HG02973 (cell line): ENCODE measurements at regions not wholly inside any gene's neighbourhood (a gene's known extent, or its start where the extent isn't known, plus 50 kb on each side); places are given as distances from the start of the nearest gene placed in this dataset.
"Not testable (repeated sequence)": the region's sequence is repeated elsewhere in the genome, so short reads cannot be mapped to it uniquely, and the experiment has no call there.

ENCODE experiments used
- ATAC-seq: cut with Tn5 transposase; IDR thresholded peaks from one replicate; pipeline ENCODE4 v1.9.1; 2021; ENCODE audit warnings: moderate library complexity; ENCODE audit not compliant: unreplicated experiment

DNA sequence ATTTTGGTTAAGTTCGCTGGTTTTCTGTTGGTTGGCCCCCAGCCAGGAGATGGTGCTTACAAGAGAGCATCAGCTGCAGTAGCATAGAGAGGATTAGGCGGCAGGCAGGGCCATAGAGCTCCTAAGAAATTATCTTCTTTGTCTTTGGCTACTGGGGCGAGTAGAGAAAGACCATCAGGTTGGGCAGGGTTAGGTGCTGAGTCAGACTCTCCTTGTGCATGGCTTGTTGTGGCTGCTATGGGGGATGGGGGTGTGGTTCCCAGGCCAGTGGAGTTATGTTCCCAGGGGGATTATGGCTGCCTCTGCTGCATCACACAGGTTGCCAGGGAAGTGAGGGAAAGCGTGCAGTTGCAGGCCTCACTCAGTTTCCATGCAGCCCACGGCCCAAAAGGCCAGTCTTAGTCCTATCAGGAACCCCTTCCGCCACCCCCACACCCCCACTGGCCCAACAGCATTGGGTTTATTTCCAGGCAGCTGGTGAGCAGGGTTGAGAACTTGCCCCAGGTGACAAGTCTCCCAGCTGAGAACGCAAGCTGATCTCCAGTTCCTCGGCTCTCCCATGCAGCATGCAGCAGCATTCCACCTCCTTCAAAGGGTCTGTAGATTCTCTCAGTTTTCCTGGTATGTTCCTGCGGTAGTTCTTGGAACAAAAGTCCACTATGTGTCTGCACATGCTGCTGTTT lies 243.7 kb downstream of the UTRN start:
- no peak for ATAC-seq

DNA sequence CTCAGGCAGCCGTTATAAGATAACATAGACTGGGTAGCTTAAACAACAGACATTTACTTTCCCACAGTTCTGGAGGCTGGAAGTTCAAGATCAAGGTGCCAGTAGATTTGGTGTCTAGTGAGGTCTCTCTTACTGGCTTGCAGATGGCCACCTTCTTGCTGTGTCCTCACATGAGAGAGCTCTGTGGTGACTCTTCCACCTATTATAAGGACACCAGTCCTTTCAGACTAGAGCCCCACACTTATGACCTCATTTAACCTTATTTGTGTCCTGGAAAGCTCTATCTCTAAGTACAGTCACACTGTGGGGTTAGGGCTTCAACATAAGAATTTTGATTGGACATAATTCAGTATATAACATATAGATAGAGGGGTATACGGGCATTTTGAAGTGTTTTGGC lies 245.0 kb downstream of the UTRN start:
- ATAC-seq = no peak

- ATAC-seq = not testable (repeated sequence)
Measured at GRCh38 chr6:144532238-144532637, 247.1 kb downstream of the UTRN start.

GRCh38 chr6:144534180-144534579 lies 249.0 kb downstream of the UTRN start:
- no peak for ATAC-seq

- ATAC-seq = no peak
Measured at GRCh38 chr6:144535630-144536029, 250.5 kb downstream of the UTRN start.

DNA sequence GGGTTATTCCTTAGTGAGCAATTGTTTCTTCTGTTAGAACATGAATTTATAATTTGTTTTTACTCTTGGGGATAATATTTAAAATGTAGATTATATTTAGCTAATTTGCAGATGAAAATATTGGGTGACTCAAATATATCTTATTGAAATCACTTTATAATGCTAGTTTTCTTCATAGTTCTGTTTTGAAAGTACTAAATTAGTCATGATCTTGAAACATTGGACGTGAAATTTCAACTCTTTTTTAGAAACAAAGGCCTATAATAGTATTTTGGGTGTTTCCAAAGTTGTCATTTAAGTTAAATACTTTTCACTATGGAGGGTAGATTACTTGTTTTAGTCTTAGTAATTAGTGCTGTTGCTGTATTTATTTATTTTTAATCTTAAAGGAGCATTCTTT lies 250.9 kb downstream of the UTRN start:
- ATAC-seq = no peak

DNA sequence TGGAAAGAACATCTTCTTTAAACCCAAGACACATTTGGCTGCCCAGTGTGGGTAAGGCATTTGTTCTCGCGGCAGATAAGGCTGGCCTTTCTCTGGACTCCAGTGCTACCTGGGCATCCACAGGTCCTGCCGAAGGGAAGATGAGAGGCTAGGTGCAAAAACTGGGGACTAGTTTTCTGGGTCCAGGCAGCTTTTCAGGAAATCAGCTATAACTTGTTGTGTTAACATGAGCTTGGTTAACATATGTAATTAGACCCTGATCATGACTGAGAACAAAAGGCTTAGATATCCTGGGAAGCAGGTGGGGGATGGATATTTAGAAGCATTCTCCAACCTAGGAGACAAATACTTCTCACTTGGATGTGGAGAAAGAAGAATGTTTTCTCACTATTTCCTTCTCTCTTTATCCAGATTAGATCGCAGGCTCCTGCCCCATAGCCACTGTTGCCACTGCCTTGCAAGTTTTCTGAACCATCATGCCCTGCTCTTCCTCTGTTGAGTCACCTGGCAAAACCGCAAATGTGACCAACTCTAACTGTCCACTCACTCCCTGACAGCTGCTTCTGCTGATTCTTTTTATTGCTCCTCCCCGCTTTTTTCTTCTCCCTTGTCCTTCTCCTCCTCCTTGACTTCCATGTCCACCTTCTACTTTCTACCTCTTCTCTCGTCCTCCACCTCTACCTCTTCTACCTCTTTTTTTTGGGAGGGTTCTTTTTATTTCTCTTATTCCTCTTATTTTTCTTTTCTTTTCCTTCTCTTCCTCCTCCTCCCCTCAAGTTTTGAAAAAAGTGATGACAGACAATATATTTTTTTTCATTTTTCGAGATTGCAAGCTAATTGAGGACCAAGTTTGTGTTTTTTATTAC lies 258.1 kb downstream of the UTRN start:
- ATAC-seq = no peak

GRCh38 chr6:144544266-144544830 lies 259.2 kb downstream of the UTRN start:
- ATAC-seq = no peak

DNA sequence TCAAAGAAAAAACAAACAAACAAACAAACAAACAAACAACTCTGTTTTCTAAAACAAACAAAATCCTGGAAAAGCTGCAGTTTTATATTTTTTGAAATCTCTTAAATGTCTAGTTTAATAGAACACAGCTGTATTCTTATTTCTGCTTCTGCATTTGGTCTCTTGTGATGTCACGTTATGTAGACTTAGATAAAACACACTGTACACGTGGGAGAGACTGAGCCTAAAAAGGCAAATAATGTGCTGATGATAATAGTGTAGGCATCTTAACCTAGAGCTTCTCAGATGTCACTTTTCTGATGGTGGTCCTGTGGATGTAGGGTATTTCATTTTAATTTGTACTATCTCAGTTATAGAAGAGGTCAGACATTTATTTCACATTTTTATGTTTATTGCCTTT lies 261.7 kb downstream of the UTRN start:
- no peak for ATAC-seq

- no peak for ATAC-seq
Measured at GRCh38 chr6:144547409-144547808, 262.3 kb downstream of the UTRN start.

DNA sequence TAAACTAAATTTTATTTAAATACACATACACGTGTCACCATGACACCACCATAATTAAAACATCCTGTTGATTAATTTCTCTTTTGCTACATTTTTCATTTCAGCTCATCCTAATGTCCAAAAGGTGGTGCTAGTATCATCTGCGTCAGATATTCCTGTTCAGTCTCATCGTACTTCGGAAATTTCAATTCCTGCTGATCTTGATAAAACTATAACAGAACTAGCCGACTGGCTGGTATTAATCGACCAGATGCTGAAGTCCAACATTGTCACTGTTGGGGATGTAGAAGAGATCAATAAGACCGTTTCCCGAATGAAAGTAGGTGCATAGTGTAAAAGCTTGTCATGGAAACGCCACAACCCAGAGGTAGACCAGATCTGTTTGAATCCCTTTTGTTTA lies 263.4 kb downstream of the UTRN start:
- no peak for ATAC-seq

DNA sequence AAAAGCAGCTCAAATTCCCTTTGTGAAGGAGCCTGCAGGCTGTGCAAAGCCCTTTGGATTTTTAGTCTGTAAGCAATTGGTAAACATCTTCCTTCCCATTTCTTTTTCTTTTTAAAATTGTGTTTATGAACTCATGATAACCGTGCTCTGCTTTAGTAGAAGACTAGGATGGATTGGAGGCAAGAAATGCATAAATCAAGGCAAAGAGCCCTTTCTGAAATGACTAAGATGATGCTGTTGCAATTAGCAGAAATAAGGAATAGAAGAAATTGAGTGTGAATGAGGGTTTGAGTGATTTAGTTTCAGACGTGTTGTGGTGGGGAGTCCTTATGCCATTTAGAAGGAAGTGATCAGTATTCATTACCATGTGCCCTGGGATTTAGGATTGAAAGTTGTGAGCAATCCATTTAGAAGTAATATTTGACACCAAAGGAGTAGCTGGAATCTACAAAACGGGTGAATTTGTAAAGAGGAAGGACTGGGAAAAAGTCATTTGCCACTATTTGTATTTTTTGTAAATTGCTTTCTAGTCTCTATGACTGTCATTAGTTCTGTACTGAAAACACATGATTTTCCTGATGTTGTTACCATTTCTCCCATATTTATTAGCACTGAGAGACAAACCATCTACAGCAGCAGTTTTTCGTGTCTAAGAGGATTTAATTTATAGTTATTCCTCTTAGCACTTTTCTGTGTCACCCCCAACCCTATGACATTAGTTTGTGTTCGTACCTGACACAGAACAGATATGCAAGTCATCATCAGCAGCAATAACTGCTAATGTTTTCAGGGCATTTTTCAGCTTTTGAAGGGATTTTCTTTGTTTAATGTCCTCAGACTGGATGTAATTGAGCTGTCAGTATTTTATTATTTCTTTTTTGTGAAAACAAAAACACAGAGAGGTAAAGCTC lies 265.0 kb downstream of the UTRN start:
- ATAC-seq = no peak

DNA sequence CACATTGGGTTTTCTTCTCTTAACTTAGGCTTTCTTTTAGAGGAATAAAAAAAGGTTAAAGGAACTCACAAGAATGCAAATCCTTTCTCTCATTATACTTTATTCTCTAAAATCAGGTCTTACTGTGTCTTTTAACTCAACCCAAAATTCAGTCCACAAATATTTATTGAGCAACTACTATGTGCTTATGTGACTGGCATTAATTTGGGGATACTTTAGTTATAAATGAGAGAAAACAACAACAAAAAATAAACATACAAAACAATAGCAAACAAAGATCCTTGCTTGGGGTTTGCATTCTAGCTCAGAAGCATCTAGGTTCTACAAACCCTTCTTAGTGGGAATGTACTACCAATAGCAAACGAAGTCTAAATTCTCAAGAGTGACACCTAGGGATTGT lies 266.2 kb downstream of the UTRN start:
- ATAC-seq = no peak

DNA sequence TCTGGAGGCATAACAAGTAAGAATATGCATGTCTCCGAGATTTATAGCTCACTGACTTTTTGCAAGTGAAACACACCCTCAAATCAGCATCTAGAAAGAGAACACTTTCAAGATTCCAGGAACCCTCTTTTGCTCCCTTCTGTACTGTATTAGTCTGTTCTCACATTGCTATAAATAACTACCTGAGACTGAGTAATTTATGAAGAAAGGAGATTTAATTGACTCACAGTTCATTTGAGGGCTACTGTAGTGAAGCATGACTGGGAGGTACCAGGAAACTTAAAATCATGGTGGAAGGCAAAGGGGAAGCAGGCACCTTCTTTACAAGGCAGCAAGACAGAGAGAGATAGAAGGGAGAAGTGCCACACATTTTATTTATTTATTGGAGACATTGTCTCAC lies 269.9 kb downstream of the UTRN start:
- no peak for ATAC-seq

GRCh38 chr6:144559865-144560593 lies 274.9 kb downstream of the UTRN start:
- ATAC-seq = no peak

- no peak for ATAC-seq
Measured at GRCh38 chr6:144561455-144562043, 276.4 kb downstream of the UTRN start.

GRCh38 chr6:144564202-144564601 lies 279.1 kb downstream of the UTRN start:
- no peak for ATAC-seq

DNA sequence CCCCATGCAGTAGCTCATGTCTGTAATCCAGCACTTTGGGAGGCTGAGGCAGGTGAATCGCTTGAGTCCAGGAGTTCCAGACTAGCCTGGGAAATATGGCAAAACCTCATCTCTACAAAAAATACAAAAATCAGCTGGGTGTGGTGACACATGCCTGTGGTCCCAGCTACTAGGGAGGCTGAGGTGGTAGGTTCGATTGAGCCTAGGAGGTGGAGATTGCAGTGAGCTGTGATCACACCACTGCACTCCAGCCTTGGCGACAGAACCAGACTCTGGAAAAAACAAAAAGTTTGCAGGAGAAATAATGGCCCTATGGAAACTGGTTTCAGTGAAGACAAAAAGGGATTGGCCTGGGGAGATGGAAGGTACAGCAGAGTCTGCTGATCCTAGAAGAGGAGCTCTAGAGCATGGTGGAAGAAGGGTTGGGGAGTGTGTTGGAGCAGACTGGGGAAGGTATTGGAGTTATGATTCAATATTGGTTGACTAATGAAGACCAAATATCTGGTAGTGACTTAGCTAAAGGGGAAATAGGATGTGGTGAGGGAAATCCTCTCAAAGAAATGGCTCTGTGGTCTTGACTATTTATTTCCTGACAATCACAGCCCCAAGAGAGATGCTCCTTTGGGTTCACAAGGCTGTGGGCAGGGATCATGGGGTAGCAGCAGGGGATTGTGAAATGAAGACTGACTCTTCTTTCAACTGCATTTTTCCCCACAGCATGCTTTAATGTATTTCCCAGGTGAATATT lies 281.9 kb downstream of the UTRN start:
- ATAC-seq = no peak

DNA sequence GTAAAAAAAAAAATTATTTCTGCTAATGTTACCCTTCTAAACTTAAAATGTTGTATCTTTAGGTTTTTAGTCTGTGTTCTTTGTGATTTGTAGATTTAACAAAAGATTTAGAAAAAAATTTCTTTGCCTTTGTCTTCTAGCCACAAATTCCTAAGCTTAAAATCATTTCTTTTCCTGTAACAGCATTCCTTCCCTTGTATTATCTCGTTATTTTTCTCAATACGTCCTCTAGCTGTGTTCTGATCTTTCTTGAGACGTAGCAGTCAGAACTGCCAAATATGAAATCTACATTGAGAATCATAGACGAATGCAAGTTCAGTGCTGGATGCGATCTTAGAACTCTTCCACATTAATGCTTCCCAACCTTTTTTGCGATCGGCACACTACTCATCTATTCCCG lies 283.1 kb downstream of the UTRN start:
- no peak for ATAC-seq
